Endothelial cell of umbilical vein (primary cell): ENCODE measurements at regions not wholly inside any gene's neighbourhood (a gene's known extent, or its start where the extent isn't known, plus 50 kb on each side); places are given as distances from the start of the nearest gene placed in this dataset.

Source experiments
- BruUV-seq: library from RNA; stranded (reverse); fragments of 400-500 nt; replicated peaks from 2 replicates; lab custom pipeline; 2021; lab: Mats Ljungman, UMichigan
- CTCF ChIA-PET: fragments of 300-600, 350-600 bp; sonication (Branson Sonifier 250); formaldehyde crosslinking; loops from one replicate; lab custom pipeline; 2021; ENCODE audit warnings: antibody characterized with exemption, inconsistent platforms; lab: Charles Lee
- POLR2A ChIA-PET: fragments of 300-600, 350-600 bp; sonication (Branson Sonifier 250); formaldehyde crosslinking; loops from one replicate; lab custom pipeline; 2021; ENCODE audit warnings: antibody characterized with exemption, inconsistent platforms; lab: Charles Lee
- DNase-seq: peaks from one replicate; pipeline ENCODE4 v3.0.0-alpha.2; 2011; ENCODE audit warnings: low read depth, low spot score
- FAIRE-seq: peaks from 2 replicates; lab custom pipeline; 2011; peaks lifted over from hg19 to GRCh38; lab: Jason Lieb, UNC
- H2AFZ ChIP-seq: 2 replicates; pipeline ENCODE4 v1.6.0; 2012; ENCODE audit warnings: low read depth, low read length, control low read depth, inconsistent platforms
- H3K27ac ChIP-seq: 2 replicates; pipeline ENCODE4 v1.5.1; 2011; ENCODE audit warnings: low read depth, mild to moderate bottlenecking, control low read depth, low read length, moderate library complexity; ENCODE audit not compliant: insufficient read depth
- H3K27me3 ChIP-seq, 2 experiments: 2 replicates each; pipeline versions ENCODE4 v1.6.0 to v1.6.1; 2011; ENCODE audit warnings: low read length in 2 of 2, mixed read lengths in 1 of 2; ENCODE audit not compliant: control insufficient read depth in 2 of 2, insufficient read depth in 2 of 2
- H3K36me3 ChIP-seq, 2 experiments: 2 replicates in 1 of 2; 3 replicates in 1 of 2; pipeline ENCODE4 v1.5.1; 2011; ENCODE audit warnings: low read length in 2 of 2, mild to moderate bottlenecking in 1 of 2, moderate library complexity in 1 of 2; ENCODE audit not compliant: control insufficient read depth in 2 of 2, insufficient read depth in 2 of 2; ENCODE audit errors: extremely low read depth in 1 of 2
- H3K4me1 ChIP-seq: 3 replicates; pipeline ENCODE4 v1.5.1; 2011; ENCODE audit warnings: mild to moderate bottlenecking, low read length; ENCODE audit not compliant: control insufficient read depth, insufficient read depth; ENCODE audit errors: extremely low read depth
- H3K4me2 ChIP-seq: 2 replicates; pipeline ENCODE4 v1.6.1; 2011; ENCODE audit warnings: low read length, control low read depth, mixed read lengths; ENCODE audit not compliant: insufficient read depth
- H3K4me3 ChIP-seq, 3 experiments: fragments of 200-600 bp in 1 of 3; sonication (generic), shearing (Covaris generic) in 1 of 3; replicated peaks in 1 of 3; 2 replicates each; pipeline ENCODE4 v1.5.1; 2011 to 2016; ENCODE audit warnings: control low read depth in 3 of 3, low read length in 3 of 3, mild to moderate bottlenecking in 2 of 3, inconsistent platforms in 1 of 3, low read depth in 1 of 3, moderate library complexity in 1 of 3; ENCODE audit not compliant: insufficient read depth in 1 of 3
- H3K79me2 ChIP-seq: 2 replicates; pipeline ENCODE4 v1.6.0; 2012; ENCODE audit warnings: low read length, inconsistent platforms; ENCODE audit not compliant: control insufficient read depth, insufficient read depth
- H3K9ac ChIP-seq: replicated peaks from 2 replicates; pipeline ENCODE3; 2011; ENCODE audit warnings: low read length, control low read depth; ENCODE audit not compliant: insufficient read depth; ENCODE audit errors: extremely low read depth
- H3K9me1 ChIP-seq: replicated peaks from 3 replicates; pipeline ENCODE4 v1.6.0; 2011; ENCODE audit warnings: mild to moderate bottlenecking, low read length; ENCODE audit not compliant: control insufficient read depth, insufficient read depth; ENCODE audit errors: extremely low read depth
- H3K9me3 ChIP-seq: replicated peaks from 2 replicates; pipeline ENCODE4 v1.5.1; 2012; ENCODE audit warnings: low read length, inconsistent platforms; ENCODE audit not compliant: control insufficient read depth, insufficient read depth
- H4K20me1 ChIP-seq: replicated peaks from 2 replicates; pipeline ENCODE3; 2011; ENCODE audit warnings: mild to moderate bottlenecking, low read length; ENCODE audit not compliant: control insufficient read depth, insufficient read depth; ENCODE audit errors: extremely low read depth
- CTCF ChIP-seq, 2 donors: IDR thresholded peaks; 1 replicate in 1 of 2; 2 replicates in 1 of 2; pipeline ENCODE4 v1.5.1; 2011; ENCODE audit warnings: low read length in 2 of 2, mild to moderate bottlenecking in 2 of 2, moderate library complexity in 2 of 2, control low read depth in 1 of 2, inconsistent platforms in 1 of 2, low read depth in 1 of 2; ENCODE audit not compliant: insufficient read depth in 1 of 2; ENCODE audit errors: extremely low read depth in 1 of 2
- EZH2 ChIP-seq: IDR thresholded peaks from 2 replicates; pipeline ENCODE4 v1.6.1; 2012; ENCODE audit warnings: borderline replicate concordance, low read depth, mild to moderate bottlenecking, moderate library complexity, low read length, inconsistent platforms; ENCODE audit not compliant: severe bottlenecking
- FOS ChIP-seq: IDR thresholded peaks from 2 replicates; pipeline ENCODE4 v1.6.1; 2011; ENCODE audit warnings: mild to moderate bottlenecking, low read length, moderate library complexity, borderline replicate concordance; ENCODE audit not compliant: insufficient read depth
- GATA2 ChIP-seq: IDR thresholded peaks from 2 replicates; pipeline ENCODE4 v1.7.0; 2011; ENCODE audit warnings: low read depth, mild to moderate bottlenecking, moderate library complexity, mixed read lengths, low read length; ENCODE audit not compliant: insufficient read length, insufficient read depth
- JUN ChIP-seq: IDR thresholded peaks from 2 replicates; pipeline ENCODE4 v1.6.1; 2011; ENCODE audit warnings: borderline replicate concordance, low read depth; ENCODE audit not compliant: insufficient read length, insufficient read depth
- MAX ChIP-seq: IDR thresholded peaks from 2 replicates; pipeline ENCODE4 v1.6.1; 2011; ENCODE audit not compliant: insufficient read depth, insufficient read length
- MYC ChIP-seq: IDR thresholded peaks from one replicate; pipeline ENCODE4 v1.6.1; 2011; ENCODE audit warnings: mild to moderate bottlenecking, low read depth, low read length
- POLR2A ChIP-seq: IDR thresholded peaks from 2 replicates; pipeline ENCODE4 v1.6.1; 2012; ENCODE audit warnings: low read depth, mild to moderate bottlenecking, control low read depth, low read length
- POLR2AphosphoS5 ChIP-seq: IDR thresholded peaks from 2 replicates; pipeline ENCODE4 v1.6.1; 2012; ENCODE audit warnings: low read depth, mild to moderate bottlenecking, control low read depth, low read length, moderate library complexity; ENCODE audit not compliant: insufficient read depth
- dilution Hi-C: fragments of 300-500 bp; cut with MboI; formaldehyde crosslinking; loops from one replicate; pipeline ENCODE4 v1.15.0; 2019; ENCODE audit warnings: low sequenced_read_pairs; ENCODE audit not compliant: extremely low pct_ligation_motif_present
- intact Hi-C: fragments of 100-400 bp; cut with micrococcal nuclease; formaldehyde crosslinking; loops from one replicate; pipeline ENCODE4 v1.10.0; 2022

DNA sequence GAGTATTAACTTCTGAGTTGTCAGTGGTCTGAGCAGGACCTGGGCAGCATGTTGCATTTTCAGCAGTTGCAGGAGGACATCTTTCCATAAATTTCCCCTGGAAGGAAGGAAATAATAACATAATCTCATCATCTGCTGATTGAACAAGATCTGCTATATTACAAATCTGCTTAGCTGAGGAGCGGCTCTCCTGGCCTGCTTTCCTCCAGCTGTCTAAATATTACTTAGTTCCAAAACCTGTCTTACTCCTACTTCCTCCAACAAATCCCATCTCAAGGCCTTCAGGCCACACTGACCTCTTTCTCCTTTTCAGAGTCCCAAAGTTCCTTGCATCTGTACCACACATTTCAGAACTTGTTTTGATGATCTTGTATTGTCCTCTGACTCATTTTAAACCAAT, 364.4 kb upstream of the MCTP2 start:
- Histone ChIP-seq H3K79me2 (no peaks in the 10 kb centered on the region), H3K4me1 (no peaks in the 10 kb centered on the region), H3K9me3 (peaks cover 9% of the 10 kb centered on the region), H3K4me3 (no peak overlapping the region), H3K9ac (no peak overlapping the region), H3K4me2 (no peak overlapping the region), H3K9me1 (no peaks in the 10 kb centered on the region), H3K27me3 (no peaks in the 10 kb centered on the region), H4K20me1 (no peaks in the 10 kb centered on the region), H3K27ac (no peak overlapping the region), H2AFZ (no peak overlapping the region), H3K36me3 (no peaks in the 10 kb centered on the region)
- CTCF ChIA-PET, result no interaction called here
- POLR2A ChIA-PET, result no interaction called here
- FAIRE-seq (no peak), DNase-seq (no peak)
- TF ChIP-seq EZH2 (no peak), GATA2 (no peak), POLR2A (no peak), MAX (no peak), CTCF (IDR thresholded peaks at IDR 0.05; ENCODE audit: extremely low read depth in 1 of 2, insufficient read depth in 1 of 2, low read depth in 1 of 2, low read length in 2 of 2) (no peak), MYC (no peak), FOS (no peak), JUN (no peak), POLR2AphosphoS5 (no peak)
- dilution Hi-C loops, result no loop called here
- intact Hi-C loops, result no loop called here
- no TSS peak for BruUV-seq
